IPS-NIHi7 (cell line): ENCODE measurements at regions not wholly inside any gene's neighbourhood (a gene's known extent, or its start where the extent isn't known, plus 50 kb on each side); places are given as distances from the start of the nearest gene placed in this dataset.
"Not testable (repeated sequence)": the region's sequence is repeated elsewhere in the genome, so short reads cannot be mapped to it uniquely, and the experiment has no call there.

Source experiments
- DNase-seq: peaks from one replicate; pipeline ENCODE4 v3.0.0; 2012; ENCODE audit warnings: mixed read lengths; ENCODE audit errors: extremely low spot score

DNA sequence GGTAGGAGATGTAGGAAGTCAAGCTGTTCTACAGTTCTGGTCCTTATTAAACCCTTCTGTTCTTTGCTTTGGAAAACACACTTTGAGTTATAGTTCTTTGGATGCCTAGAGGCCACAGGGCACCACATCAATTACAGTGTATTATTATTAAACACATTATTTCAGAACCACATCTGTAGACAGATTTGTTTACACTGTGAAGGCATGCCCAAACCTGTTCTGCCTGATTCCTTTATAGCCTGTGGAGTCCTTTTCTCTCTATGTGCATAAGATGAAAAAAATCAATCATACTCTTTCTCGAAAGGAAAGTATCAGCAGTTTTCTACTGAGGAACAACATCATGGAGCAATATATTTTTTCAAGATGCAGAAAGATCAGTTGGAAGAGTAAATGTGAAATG, 371.3 kb upstream of the INTU start:
- DNase-seq = no peak

DNA sequence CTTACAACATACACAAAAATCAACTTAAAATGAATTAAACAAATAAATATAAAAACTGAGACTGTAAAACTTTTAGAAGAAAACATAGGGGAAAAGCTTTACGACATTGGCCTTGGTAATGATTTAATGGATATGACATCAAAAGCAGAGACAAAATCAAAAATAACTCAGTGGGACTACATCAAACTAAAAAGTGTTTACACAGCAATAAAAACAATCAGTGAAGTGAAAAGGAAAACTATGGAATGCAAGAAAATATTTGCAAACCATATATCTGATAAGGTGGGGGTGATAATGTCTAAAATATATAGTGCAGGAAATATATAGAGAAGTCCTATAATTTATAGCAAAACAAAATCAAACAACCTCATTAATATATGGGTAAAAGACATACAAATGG, 364.4 kb upstream of the INTU start:
- no peak for DNase-seq

DNA sequence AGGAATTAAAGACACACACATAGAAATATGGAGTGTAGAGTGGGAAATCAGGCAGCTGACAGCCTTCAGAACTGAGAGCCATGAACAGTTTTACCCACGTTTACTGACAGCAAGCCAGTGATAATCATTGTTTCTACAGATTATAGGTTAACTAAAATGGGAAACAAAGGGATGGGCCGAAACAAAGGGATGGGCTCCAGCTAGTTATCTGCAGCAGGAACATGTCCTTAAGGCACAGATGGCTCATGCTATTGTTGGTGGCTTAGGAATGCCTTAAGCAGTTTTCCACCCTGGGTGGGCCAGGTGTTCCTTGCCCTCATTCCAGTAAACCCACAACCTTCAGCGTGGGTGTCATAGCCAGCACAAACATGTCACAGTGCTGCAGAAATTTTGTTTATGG, 355.7 kb upstream of the INTU start:
- DNase-seq = not testable (repeated sequence)

DNA sequence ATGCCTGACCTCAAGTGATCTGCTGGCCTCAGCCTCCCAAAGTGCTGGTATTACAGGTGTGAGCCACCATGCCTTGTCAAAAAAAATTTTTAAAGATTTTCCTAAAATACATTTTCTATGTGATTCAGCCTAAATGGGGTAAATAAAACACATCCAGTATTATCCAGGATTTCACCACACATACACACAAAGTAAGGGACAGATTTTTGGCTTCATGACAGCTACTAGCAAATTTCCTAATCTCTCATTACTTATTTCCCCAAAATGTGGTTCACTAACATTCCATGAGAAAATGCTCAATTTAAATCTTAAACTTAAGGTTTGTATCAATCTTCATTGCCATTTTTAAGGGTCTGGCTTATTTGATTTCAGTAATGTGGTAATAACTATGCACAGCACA, 348.5 kb upstream of the INTU start:
- DNase-seq = no peak

DNA sequence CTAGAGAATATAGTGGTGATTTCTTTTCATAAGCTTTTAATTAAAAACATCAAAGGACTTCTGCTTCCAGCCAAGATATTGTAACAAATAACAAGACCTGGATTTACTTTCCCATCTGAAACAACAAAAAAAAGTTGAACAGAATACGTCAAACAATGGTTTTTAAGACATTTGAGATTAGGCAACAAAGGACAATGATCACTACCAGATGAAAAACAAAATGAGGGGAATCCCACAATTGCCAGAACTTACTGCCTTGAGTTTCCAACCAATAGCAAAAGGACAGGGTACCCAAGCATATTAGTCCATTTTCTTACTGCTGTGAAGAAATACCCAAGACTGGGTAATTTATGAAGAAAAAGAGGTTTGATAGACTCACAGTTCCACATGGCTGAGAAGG, 341.4 kb upstream of the INTU start:
- no peak for DNase-seq

DNA sequence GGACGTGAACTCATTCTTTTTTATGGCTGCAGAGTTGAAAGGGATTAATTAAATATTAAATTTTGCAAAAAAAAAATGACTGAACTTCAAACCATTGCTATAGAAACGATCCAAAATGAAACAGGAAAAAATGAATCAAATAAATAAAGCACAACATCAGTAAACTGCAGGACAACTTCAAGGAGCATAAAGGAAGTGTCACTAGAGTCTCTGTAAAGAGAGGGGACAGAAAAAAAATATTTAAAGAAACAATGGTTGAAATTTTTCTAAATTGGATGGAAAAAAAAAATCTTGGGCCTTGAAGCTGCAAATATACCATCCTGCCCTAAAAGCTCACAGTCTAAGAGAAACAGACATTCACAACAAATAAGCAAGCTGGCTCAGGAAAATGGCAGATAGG, 339.3 kb upstream of the INTU start:
- DNase-seq = no peak

DNA sequence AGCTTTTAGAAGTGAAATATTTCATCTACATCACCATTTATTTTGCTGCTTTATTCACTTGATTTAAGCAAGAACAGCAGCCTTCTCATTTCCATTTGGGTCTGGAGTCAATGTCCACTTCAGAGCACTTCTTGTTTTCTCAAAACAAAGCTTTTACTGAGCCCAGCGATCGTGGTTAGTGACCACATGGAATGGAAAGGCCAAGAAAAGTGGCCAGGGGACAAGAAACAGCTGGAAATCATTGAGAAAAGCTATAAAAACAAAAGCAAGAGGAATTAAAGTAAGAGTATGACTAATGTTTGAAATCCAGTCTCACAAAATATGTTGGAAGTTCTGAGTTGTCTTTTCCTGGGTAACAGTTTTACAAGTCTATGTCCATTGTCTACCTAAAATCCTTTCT, 328.4 kb upstream of the INTU start:
- no peak for DNase-seq

DNA sequence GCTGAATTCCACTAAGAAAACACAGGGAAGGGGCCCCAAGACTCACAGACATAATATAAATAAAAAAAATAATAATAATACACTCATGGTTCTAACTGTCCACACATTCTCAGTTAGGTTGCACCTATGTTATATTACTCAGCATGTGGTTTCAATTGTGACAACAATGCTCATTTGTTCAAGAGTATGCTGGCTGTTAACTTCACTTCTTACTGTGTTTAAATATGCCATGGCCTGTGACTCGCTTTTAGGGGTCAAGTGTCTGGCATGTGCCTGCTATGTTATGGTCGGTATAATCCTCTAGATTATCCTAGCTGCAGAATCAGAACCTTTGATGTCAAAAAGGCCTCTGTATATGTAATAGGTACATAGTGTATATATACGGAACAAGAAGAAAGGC, 324.8 kb upstream of the INTU start:
- no peak for DNase-seq

DNA sequence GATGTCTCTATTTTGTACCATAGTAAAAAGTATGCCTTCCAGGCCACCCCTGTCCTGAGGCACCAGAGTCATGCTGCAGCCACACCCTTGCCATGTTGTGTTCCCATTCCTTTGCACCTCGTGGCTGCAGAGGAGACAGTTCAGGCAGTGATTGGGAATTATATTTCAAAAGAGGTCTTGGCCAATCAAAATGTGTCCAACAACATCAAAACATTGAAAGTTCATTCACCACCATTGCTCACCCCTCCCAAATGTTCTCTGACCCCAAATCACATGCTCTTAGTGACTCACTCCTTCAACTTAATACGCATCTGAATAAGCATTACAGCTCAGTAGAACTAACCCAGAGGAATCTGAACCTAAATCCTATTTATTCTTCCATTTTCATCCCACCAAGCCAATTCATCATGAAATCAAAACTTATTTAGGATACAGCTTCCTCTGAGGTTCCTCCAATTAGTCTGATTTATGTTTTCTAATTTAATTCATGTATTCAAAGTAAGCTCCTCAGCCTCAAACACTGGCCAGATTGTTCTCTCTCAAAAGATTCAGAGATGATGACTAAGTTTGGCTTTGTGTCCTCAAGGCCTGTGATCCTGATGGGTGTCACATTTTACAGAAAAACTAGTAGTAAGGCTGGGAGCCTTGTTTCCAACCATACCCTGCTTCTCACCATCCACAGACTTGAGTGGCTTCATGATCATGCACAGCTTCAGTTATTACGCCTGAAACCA, 323.2 kb upstream of the INTU start:
- DNase-seq = peak; percentile 22

DNA sequence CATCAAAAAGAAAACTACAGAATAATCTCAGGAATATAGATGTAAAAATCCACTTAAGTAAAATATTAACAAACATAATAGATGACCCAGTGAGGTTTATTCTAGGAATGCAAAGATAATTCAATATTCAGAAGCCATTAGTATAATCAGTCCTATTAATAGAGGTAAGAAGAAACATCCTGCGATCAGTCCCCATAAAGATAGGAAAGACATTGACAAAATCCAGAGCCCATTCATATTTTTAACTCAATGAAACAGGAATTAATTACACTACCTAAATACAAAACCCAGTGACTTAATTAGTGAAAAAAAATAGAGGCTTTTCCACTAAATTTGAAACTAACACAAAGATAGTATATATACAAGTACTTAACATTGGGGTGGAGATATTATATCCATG, 321.4 kb upstream of the INTU start:
- no peak for DNase-seq

DNA sequence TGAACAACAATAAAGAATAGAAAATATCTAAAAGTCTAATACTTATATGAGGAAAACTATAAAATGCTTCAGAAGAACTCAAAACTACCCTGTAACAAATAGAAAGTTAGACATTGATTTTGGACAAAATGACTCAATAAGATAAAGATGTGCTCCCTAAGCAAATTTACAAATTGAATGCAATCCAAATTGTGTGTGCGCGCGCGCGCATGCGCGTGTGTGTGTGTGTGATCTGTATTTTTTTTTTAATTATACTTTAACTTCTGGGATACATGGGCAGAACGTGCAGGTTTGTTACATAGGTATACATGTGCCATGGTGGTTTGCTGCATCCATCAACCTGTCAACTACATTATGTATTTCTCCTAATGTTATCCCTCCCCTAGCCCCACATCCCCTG, 320.8 kb upstream of the INTU start:
- DNase-seq = no peak

DNA sequence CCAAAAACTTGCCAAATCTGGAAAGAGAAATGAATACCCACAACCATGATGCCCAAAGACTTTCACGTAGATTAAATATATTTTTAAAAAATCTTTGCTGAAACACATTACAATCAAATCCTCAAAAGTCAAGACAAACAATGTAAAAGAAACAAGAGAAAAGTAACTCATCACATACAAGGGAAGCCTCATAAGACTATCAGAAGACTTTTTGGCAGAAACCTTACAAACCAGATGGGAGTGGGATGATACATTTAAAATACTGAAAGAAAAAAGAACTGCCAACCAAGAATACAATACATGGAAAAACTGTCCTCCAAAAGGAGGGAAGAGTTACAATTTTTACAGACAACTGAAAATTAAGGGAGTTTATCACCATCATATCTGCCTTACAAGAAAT, 319.0 kb upstream of the INTU start:
- DNase-seq = no peak

DNA sequence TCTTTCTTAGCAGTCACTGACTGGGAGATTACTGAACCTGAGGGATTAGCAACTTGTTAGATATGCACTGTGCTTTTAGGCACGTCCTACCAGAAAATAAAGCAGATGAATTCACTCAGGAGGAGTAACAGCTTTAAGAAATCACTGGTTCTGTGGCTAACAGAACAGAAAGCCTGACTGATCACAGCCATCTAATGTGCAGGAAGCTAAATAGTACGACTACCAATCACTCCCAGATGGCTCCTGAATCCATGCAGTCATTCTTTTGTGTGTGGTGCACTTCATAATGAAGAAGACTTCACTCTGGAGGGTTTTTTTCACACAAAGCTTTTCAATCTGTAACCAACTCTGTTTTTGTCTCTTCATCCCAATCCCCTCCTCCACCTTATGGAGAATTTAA, 305.3 kb upstream of the INTU start:
- no peak for DNase-seq

DNA sequence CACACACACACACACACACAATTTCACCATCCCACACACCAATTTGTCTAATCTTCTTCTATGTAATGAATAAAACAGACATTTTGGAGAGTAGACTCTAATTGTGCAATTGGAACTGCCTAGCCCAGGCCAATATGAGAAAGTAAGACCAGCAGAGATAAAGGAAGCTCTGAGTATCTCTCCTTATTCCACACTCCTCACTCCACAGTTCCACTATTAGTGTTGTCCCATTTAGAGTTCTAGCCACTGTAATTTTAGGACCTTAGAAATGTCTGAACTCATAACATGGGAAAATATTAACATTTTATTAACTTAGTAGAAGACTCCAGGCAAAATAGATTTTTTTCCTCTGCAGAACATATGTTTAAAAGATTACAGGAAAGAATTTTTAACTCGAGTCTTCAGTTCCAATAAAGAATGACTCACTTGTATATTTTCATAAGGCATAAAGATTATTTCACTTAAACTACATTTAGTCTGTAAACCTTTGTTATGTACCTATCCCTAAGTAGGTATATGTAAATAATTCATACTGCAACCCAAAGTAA, 297.6 kb upstream of the INTU start:
- no peak for DNase-seq

DNA sequence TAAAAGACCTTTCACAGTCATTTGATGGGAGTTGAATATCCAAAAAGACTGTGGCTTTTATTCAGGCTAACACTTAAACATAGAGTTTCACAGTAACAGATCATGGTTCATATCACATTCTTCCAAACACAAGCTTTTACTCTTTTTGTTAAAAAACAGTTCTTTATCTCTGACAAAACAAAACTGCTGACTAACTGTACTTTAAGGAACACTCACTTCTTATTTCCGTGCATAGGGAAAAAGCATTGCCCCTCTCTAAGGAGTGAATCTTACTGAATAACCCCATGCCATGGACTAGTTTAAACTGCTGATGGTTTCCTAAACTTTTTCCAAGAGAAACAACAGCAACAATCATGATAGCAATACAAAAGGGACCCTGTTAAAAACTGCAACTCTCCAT, 297.0 kb upstream of the INTU start:
- no peak for DNase-seq

DNA sequence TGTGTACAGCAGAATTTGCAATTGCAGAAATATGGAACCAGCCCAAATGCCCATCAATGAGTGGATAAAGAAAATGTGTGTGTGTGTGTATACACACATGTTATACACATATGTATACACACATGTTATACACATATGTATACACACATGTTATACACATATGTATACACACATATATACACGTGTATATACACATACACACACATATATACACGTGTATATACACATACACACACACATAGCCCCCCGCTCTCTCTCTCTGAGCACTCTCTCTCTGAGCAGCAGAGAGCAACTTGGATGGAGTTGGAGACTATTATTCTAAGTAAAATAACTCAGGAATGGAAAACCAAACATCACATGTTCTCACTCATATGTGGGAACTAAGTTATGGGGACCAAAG, 289.6 kb upstream of the INTU start:
- DNase-seq = not testable (repeated sequence)

DNA sequence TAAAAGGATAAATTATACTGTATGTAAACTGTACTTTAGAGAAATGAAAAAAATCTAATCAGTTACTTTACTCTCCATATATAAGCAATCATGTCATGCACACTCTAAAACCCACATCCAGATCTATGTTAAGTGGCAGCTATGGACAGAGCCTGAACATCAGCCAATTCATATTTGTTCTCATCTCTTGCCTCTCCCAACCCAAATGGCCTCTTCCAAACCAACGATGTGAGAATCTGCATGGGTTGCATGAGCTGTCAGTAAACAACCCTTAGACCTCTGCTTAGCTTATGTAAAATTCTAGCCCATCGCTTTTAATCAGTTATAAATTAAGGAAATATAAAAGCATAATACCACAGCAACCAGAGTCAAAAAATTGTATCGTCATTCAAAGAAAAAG, 288.7 kb upstream of the INTU start:
- no peak for DNase-seq

DNA sequence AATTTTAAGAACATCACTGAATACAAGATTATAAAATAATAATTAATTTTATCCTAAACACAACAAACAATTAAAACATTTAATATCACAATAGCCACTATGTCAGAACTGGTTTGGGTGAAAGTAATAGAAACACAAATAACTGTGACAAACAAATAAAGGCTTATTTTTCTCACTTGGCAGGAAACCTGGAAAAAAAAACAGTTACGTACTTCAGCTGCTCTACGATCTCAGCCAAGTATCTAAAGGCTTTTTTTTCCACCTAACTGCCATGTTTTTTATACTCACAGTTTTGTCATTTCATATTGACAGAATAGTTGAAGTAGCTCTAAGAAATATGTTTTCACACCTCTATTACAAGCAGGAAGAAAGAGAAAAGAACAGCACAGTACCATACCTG, 284.8 kb upstream of the INTU start:
- DNase-seq = no peak

DNA sequence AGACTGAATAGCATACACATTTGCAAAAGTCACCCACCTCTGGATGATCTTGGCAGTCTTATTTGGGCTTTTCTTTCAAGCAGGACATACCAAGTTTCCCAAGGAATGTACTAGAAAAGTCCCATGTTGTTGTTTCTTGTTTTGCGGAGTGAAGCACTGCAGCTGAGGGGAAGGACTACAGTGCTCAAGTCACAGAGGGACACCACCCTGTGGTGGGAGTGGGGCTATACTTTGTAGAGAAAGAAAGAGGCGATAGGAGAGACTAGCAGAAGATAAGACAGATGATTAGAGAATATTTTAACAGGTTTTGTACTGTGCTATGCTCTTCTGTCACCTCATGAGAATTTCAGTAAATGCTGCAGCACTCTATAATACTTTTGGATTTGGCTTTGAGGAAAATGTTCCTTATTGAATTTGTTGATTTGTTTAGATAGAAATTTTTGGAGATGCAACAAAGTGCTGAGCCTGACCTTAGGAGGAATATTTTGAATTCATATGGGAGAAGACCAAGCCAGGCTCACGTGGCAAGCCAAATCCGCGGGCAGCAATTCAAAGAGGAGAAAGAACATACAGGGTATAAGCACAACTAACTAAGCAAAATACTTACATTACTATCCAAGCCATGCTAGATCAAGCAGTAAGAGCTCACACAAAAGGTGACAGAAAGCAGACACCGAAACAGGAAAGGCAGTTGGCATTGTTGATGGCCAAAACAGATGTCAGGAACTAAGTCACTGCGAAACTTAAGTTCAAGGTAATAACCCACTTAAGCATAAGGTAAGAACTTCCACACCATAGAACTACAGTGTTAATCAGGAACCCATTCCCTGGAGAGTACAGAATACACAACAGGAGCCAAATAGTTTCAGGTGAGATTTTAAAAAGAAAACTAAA, 280.3 kb upstream of the INTU start:
- peak; percentile 28 for DNase-seq

DNA sequence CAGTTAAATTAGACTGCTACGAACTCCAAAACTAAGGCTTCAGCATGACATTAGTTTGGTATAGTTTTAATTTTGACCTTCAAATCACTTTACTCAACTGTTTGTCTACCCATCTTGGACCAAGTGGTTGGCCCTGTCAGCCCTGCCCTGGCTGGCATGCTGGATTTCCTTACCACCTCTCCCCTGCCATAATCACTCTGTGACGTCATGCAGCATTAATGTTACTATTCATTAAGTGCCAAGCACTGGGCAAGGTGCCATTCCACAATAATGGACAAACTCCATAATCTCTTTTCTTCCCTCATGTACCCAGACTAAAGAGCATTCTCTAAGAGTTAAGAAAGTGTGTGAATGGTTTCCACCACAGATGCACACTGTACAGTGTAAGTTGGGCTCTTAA, 277.0 kb upstream of the INTU start:
- no peak for DNase-seq

DNA sequence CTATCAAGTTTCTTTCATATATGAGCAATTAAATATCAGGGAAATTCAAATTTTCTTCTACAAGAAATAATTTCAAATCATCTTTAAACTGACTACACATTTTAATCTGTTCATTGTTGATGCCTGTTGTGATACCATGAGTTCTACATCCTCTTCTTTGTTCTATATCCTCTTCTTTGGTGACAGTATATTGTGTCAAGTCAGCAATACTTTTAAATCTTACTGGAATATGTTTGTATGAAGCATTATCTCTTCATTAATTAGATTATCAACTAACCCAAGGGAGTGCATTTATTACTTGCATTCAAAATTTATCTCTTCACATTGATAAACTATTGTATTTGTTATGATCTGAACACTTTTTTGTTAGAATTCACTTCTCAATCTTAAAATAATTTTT, 275.0 kb upstream of the INTU start:
- no peak for DNase-seq

DNA sequence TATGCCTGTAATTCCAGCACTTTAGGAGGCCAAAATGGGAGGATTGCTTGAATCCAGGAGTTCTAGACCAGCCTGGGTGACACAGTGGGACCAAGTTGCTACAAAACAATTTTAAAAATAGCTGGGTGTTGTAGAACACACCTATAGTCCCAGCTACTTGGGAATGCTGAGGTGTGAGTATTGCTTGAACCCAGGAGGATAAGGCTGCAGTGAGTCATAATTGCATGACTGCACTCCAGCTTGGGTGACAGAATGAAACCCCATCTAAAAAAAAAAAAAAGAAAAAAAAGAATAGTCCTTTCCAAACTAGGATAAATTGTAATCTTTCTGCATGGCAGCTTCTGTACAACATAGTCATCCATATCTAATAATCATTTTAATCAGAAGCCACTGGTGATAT, 270.1 kb upstream of the INTU start:
- no peak for DNase-seq

DNA sequence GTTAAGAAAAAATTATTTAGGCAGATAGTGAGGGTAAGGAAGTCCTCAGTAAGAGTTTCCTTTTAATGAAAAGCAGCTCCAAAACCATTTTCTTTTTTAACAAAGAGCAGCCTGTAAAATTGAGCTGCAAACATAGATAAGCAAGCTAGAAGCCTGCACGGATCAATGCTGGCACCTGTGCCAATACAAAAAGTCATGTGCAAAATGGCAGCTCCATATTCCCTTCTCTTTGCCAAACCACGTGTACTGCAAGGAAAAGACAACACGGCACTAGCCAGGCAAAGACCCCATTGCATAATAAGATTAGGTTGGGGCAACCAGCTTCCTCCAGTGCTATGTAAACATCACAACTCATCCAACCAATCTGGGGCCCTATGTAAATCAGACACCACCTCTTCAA, 268.4 kb upstream of the INTU start:
- DNase-seq = no peak
